HFFc6 (cell line): ENCODE measurements at regions not wholly inside any gene's neighbourhood (a gene's known extent, or its start where the extent isn't known, plus 50 kb on each side); places are given as distances from the start of the nearest gene placed in this dataset.

ENCODE experiments used
- DNase-seq: peaks from one replicate; pipeline ENCODE4 v3.0.0-alpha.2; 2018
- H3K27ac Mint-ChIP-seq: 2 replicates; pipeline ENCODE4 v1.8.0; 2020; ENCODE audit warnings: mild to moderate bottlenecking, mixed read lengths
- H3K27me3 Mint-ChIP-seq: 2 replicates; pipeline ENCODE4 v1.8.0; 2021; ENCODE audit warnings: mild to moderate bottlenecking, moderate library complexity, mixed read lengths; ENCODE audit not compliant: insufficient read depth
- H3K36me3 Mint-ChIP-seq: 2 replicates; pipeline ENCODE4 v1.8.0; 2021; ENCODE audit warnings: low read depth, mixed read lengths
- H3K4me1 Mint-ChIP-seq: 2 replicates; pipeline ENCODE4 v1.8.0; 2020; ENCODE audit warnings: low read depth, mixed read lengths
- H3K4me3 Mint-ChIP-seq: 2 replicates; pipeline ENCODE4 v1.8.0; 2020; ENCODE audit warnings: mild to moderate bottlenecking, moderate library complexity, mixed read lengths
- H3K9me3 Mint-ChIP-seq: 2 replicates; pipeline ENCODE4 v1.8.0; 2020; ENCODE audit warnings: mild to moderate bottlenecking, mixed read lengths
- CTCF ChIP-seq: fragments of 200-600 bp; sonication (generic); IDR thresholded peaks from 2 replicates; pipeline ENCODE4 v1.5.0; 2021; ENCODE audit warnings: antibody characterized with exemption, mild to moderate bottlenecking

- Mint-ChIP-seq H3K4me3 (no peak overlapping the region), H3K27me3 (no peaks in the 10 kb centered on the region; the same call in 1 of the 2 replicates), H3K27ac (no peak overlapping the region), H3K9me3 (peaks cover 24% of the 10 kb centered on the region), H3K36me3 (no peaks in the 10 kb centered on the region), H3K4me1 (no peaks in the 10 kb centered on the region)
- TF ChIP-seq CTCF: no peak
- DNase-seq: no peak
Measured at GRCh38 chr5:43893951-43894684, 291.1 kb downstream of the NNT start.

DNA sequence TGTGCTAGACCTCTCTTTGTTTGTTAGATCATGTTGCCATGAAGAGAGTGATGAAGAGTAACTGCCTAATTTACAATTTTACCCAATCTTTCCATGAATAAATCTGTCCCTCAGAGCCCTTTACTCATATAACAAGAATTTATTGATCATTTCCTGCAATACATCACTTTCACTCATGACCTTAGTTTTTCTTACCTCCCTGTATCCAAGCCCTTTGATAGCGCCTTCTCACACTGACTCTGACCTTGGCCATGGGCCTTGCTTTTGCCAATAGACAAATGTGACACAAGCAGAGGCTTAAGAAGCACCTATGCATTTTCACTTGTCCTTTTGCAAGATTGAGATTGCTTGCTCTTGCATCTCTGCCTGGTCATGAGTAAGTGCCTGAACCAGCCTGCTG, 288.1 kb downstream of the NNT start:
- H3K27ac Mint-ChIP-seq: no peak overlapping the region
- no peaks in the 10 kb centered on the region for H3K36me3 Mint-ChIP-seq
- DNase-seq: no peak
- H3K4me3 Mint-ChIP-seq: no peak overlapping the region
- H3K9me3 Mint-ChIP-seq: peaks cover 27% of the 10 kb centered on the region
- H3K27me3 Mint-ChIP-seq: peaks cover 3% of the 10 kb centered on the region
- H3K4me1 Mint-ChIP-seq: no peaks in the 10 kb centered on the region
- no peak for TF ChIP-seq CTCF

- DNase-seq: no peak
- H3K9me3 Mint-ChIP-seq: peaks cover 21% of the 10 kb centered on the region
- H3K27me3 Mint-ChIP-seq: peaks cover 3% of the 10 kb centered on the region
- H3K4me3 Mint-ChIP-seq: no peak overlapping the region
- TF ChIP-seq CTCF: no peak
- no peaks in the 10 kb centered on the region for H3K36me3 Mint-ChIP-seq
- no peak overlapping the region for H3K27ac Mint-ChIP-seq
- H3K4me1 Mint-ChIP-seq: no peaks in the 10 kb centered on the region
Measured at GRCh38 chr5:43889233-43889632, 286.3 kb downstream of the NNT start.

DNA sequence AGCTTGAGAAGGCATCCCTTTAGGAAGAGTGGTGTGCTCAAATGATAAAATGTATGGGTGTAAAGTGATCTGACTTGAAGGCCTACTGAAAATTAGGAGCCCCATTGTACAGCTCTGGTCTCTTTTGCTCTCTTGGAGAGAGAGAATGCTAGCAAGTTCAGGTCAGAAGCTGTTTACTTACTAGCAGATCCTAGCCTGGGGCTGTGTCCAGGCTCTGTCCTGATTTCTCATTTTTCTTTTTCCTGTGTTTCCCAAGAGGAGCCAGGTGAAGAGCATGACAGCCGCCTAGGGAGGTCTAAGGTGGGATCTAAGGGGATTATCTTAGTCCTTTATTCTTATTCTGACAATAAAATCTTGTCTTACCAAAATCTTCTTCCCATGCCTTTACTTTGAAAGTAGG, 272.8 kb downstream of the NNT start:
- no peak for TF ChIP-seq CTCF

DNA sequence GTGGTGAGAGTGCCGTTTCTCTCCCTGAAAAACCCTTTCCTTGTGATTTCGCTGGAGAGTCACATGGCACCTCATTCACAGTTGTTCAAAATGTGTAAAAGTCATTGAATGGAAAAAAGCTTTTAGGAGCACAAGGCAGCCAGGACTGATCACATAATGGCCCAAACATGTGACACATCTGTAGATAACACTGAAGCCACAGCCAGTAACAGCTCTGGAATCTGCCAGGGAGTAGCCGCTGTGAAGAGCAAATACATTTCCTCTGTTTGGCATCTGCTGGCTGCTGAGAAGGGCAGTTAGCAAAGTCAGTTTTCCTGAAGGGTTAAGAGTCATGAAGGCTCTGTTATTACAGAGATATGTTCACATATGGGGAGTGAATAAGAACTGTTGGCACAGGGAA, 271.8 kb downstream of the NNT start:
- Mint-ChIP-seq H3K27me3 (no peaks in the 10 kb centered on the region), H3K9me3 (peaks cover 5% of the 10 kb centered on the region; the same call in 1 of the 2 replicates), H3K4me3 (no peak overlapping the region), H3K27ac (no peak overlapping the region), H3K36me3 (no peaks in the 10 kb centered on the region), H3K4me1 (no peaks in the 10 kb centered on the region)
- TF ChIP-seq CTCF: no peak
- no peak for DNase-seq

More for the DNA sequence above, 272.8 kb downstream of the NNT start:
- DNase-seq: no peak
- no peaks in the 10 kb centered on the region for H3K27me3 Mint-ChIP-seq
- no peak overlapping the region for H3K4me3 Mint-ChIP-seq
- H3K9me3 Mint-ChIP-seq: peaks cover 5% of the 10 kb centered on the region; the same call in 1 of the 2 replicates
- H3K4me1 Mint-ChIP-seq: no peaks in the 10 kb centered on the region
- no peaks in the 10 kb centered on the region for H3K36me3 Mint-ChIP-seq
- no peak overlapping the region for H3K27ac Mint-ChIP-seq
